Lower leg skin (tissue), 4 donors: ENCODE measurements at regions not wholly inside any gene's neighbourhood (a gene's known extent, or its start where the extent isn't known, plus 50 kb on each side); places are given as distances from the start of the nearest gene placed in this dataset.

Experiments
- DNase-seq, 2 donors: peaks; one replicate each; pipeline ENCODE4 v3.0.0-alpha.2; 2019; ENCODE audit warnings: low spot score in 2 of 2
- H3K4me3 ChIP-seq: fragments of 200-600 bp; sonication (generic); 2 replicates; pipeline ENCODE4 v1.5.1; 2017; ENCODE audit warnings: mild to moderate bottlenecking, low read depth; ENCODE audit not compliant: poor library complexity, severe bottlenecking
- CTCF ChIP-seq, 3 donors: fragments of 450-650 bp; IDR thresholded peaks; one replicate each; pipeline ENCODE4 v1.5.1; 2016; ENCODE audit warnings: antibody characterized with exemption in 3 of 3, mild to moderate bottlenecking in 3 of 3, moderate library complexity in 2 of 3
- POLR2A ChIP-seq, 2 donors: fragments of 450-650 bp; IDR thresholded peaks; one replicate each; pipeline ENCODE4 v1.6.1; 2016 to 2017; ENCODE audit warnings: antibody characterized with exemption in 2 of 2, mild to moderate bottlenecking in 1 of 2, moderate library complexity in 1 of 2
- WGBS, 2 donors: methylation state at CpG; one replicate each; pipeline ENCODE4 v1.1.5; 2018; 5-methylcytosine and 5-hydroxymethylcytosine counted together
- intact Hi-C: fragments of 100-400 bp; cut with DNase I; formaldehyde crosslinking; loops from one replicate; pipeline ENCODE4 v1.15.0; 2023; ENCODE audit warnings: low total_unique reads

GRCh38 chr13:78152415-78152814 is 233.8 kb upstream of the EDNRB start:
- no peak overlapping the region for H3K4me3 ChIP-seq
- DNase-seq: no peak
- intact Hi-C loops: no loop called here
- TF ChIP-seq POLR2A (IDR thresholded peaks at IDR 0.05): no peak
- TF ChIP-seq CTCF (IDR thresholded peaks at IDR 0.05): no peak
- WGBS, 2 donors: 94 to 98% methylated on average over 2 of the region's 2 CpGs

- DNase-seq: no peak
- intact Hi-C loops: no loop called here
- TF ChIP-seq CTCF (IDR thresholded peaks at IDR 0.05) (no peak), POLR2A (IDR thresholded peaks at IDR 0.05) (no peak)
- no peak overlapping the region for H3K4me3 ChIP-seq
Observed at GRCh38 chr13:78147905-78148304, 229.3 kb upstream of the EDNRB start.

- intact Hi-C loops: no loop called here
- DNase-seq: no peak
Observed at GRCh38 chr13:78145276-78145675, 226.6 kb upstream of the EDNRB start.

GRCh38 chr13:78139765-78140164 is 221.1 kb upstream of the EDNRB start:
- intact Hi-C loops: loop anchor here (5.0 kb wide), 1 partner anchor 843 kb away; no protein-coding TSS in a partner anchor
- H3K4me3 ChIP-seq: no peak overlapping the region
- DNase-seq: no peak
- 25 to 30% methylated on average over 2 of the region's 2 CpGs for WGBS, 2 donors
- no peak for TF ChIP-seq CTCF (IDR thresholded peaks at IDR 0.05)
- no peak for TF ChIP-seq POLR2A (IDR thresholded peaks at IDR 0.05)

More at GRCh38 chr13:78145276-78145675, 226.6 kb upstream of the EDNRB start:
- H3K4me3 ChIP-seq: no peak overlapping the region
- 53 to 67% methylated on average over 1 of the region's 1 CpG for WGBS, 2 donors
- TF ChIP-seq CTCF (IDR thresholded peaks at IDR 0.05) (no peak), POLR2A (IDR thresholded peaks at IDR 0.05) (no peak)

GRCh38 chr13:78138756-78139155 is 220.1 kb upstream of the EDNRB start:
- 85 to 93% methylated on average over 2 of the region's 2 CpGs for WGBS, 2 donors
- intact Hi-C loops: loop anchor here (5.0 kb wide), 1 partner anchor 844 kb away; no protein-coding TSS in a partner anchor
- H3K4me3 ChIP-seq: no peak overlapping the region
- no peak for DNase-seq
- TF ChIP-seq CTCF (IDR thresholded peaks at IDR 0.05) (no peak), POLR2A (IDR thresholded peaks at IDR 0.05) (no peak)

- TF ChIP-seq POLR2A (IDR thresholded peaks at IDR 0.05) (no peak), CTCF (IDR thresholded peaks at IDR 0.05) (peak in 1 of 3 donors; percentile 32)
- no peak for DNase-seq
- WGBS, 2 donors: 3 to 6% methylated on average over 6 of the region's 6 CpGs
- no peak overlapping the region for H3K4me3 ChIP-seq
- intact Hi-C loops: loop anchor here (5.0 kb wide), 1 partner anchor 845 kb away; no protein-coding TSS in a partner anchor
Observed at GRCh38 chr13:78137404-78138142, 218.9 kb upstream of the EDNRB start.
